HG03520 (cell line): ENCODE measurements at regions not wholly inside any gene's neighbourhood (a gene's known extent, or its start where the extent isn't known, plus 50 kb on each side); places are given as distances from the start of the nearest gene placed in this dataset.
A peak's percentile ranks its signal among the peaks of the same experiment; 100 is the strongest.

Source experiments
- ATAC-seq: cut with Tn5 transposase; IDR thresholded peaks from one replicate; pipeline ENCODE4 v1.9.1; 2021; ENCODE audit warnings: mild to moderate bottlenecking, moderate library complexity; ENCODE audit not compliant: unreplicated experiment

DNA sequence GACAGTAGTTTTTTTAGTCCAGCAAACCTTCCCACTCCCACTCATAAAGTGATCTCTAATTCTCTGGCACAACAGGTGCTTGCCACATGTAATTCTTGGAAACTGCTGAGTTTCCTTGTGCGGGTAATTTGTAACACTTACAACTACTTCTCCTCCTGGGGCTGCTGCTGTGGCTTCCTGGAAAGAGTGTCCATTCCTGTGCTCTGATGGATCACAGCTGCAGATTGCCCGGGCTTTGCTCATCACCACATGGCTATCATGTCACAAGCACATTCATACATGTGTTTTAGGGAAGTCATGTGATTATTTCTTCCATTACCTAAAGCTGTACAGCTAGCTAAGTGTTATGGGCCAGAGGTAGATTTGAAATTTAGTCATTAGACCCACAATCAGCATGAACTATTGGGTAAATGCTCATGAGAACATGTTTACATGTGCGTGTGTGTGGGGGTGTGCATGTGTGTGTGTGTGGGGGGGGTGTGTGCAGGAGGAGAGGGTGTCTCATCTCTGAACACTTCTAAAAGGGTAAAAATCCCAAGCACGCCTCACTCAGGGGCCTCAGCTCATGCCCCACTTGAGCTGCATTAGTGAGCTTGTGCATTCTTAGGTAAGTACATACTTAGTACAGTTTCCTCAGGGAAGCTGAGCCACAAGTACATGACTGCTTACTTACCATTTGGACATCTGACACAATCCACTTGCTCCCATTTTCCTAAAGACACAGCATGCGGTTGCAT, 118.1 kb upstream of the CCDC112 start:
- ATAC-seq, result peak; percentile 38

DNA sequence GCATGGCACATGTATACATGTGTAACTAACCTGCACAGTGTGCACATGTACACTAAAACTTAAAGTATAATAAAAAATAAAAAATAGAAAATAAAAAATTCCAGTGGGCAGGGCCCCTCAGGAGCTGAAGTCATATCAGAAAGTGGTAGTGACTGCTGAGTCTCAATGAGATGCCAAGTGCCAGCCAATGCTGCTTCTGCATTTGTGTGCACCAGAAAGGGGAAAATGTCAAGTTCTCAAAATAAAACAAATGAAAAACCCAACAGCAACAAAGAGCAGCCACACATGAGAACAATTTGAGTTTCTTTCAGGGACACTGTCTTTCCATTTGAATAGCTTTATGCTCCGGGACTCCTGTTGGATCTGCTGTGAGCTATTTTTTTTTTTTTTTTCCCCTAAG, 117.2 kb upstream of the CCDC112 start:
- no peak for ATAC-seq

DNA sequence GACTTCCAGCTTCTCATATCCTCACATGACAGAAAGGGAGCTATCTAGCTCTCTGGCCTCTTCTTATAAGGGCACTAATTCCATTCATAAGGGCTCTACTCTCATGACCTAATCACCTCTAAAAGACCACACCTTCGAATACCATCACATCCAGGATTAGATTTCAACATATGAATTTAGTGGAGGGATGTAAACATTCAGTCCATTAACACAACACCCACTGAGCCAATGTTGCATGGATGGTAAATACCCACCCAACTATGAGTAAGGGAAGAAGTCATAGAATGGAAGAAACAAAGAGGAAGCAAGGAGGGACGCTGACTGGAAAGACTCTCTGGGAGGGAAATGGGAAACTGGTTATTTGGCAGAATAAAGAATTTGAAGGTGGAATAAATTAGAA, 112.6 kb upstream of the CCDC112 start:
- ATAC-seq, result no peak

- no peak for ATAC-seq
Observed at GRCh38 chr5:115402822-115403577, 106.5 kb upstream of the CCDC112 start.

DNA sequence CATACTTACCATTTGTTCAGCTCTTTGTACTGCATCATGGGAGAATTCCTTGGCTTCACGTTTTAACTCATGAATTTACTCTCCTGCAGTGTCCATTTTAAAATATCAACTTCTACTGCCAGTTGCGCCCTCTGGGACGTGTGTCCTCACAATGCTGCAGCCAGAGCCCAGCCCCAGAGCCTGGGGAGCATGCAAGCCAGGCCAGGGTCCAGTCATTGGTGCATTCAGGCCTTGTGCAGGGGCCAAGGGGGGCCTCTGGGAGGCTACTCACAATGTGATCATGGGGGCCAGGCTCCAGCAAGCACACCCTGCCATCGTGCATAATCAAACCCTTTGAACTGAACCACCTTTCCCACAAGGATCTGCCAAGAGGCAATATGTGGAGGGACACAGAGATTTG, 105.6 kb upstream of the CCDC112 start:
- no peak for ATAC-seq

- no peak for ATAC-seq
Observed at GRCh38 chr5:115398719-115399118, 102.3 kb upstream of the CCDC112 start.

GRCh38 chr5:115396688-115397087, 100.2 kb upstream of the CCDC112 start:
- ATAC-seq, result no peak

DNA sequence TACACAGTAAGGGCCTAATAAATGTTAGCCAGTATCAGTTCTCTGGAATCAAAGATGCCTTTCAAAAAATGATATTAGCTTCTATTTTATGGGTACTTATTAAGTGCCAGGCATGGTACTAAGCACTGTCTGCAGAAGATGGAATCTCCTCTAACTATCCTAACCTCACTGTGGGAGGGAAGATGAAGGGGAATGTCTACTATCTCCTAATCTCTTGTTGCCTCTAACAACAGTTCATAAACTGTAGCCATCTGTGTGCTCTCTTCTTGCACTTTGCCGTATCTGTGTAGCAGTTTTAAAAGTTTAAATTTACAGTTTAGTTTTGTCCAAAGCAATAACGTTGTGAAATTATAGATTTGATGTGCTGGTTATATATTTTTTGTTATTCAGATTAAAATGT, 99.6 kb upstream of the CCDC112 start:
- no peak for ATAC-seq

GRCh38 chr5:115394531-115394930, 98.1 kb upstream of the CCDC112 start:
- ATAC-seq, result no peak

- ATAC-seq, result no peak
Observed at GRCh38 chr5:115393239-115393638, 96.8 kb upstream of the CCDC112 start.

- ATAC-seq, result no peak
Observed at GRCh38 chr5:115392611-115393010, 96.2 kb upstream of the CCDC112 start.

DNA sequence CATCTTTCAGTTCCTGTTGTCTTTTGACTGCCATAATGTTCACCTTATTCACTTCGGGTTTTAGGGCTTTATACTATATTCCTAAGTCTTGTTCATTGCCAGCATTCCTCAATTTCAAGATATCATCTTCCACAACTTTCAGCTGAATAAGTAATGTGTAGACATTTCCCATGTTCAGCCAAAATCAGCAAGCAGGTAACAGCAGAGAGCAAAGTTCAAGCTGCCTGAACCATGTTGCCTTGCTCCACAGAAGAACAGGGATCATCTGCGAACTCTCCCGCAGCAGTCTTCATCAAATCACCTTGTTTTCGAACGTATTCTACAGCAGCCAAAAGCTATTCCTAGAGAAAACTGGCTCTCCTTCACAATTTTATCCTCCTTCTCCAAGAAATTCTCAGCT, 95.3 kb upstream of the CCDC112 start:
- ATAC-seq, result no peak

DNA sequence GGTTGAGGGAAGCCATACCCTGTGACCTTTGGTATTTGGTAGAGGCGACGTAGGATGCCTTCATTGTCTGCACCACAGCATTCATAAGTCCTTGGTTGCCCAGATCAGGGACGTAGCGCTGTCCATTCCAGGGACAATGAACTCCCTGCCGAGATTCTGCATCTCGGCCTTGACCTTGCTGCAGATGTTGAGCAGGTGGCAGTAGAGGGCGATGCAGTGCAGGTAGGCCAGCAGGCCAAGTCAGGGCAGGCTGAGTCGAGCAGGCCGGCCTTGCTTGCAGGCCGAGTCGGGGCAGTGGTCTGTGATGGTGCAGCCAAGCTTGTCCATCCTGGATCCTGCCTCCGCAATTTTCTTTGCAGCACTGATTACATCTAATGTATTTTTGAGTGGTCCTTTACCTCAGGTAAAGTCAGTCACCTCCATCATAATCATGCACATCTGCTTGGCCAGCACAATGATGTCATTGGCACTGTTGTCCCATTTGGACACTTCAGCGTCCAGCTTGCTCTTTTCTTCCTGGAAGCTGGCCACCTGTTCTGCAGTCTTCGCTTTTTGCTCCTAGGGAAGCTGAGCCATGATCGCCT, 93.4 kb upstream of the CCDC112 start:
- ATAC-seq, result no peak

DNA sequence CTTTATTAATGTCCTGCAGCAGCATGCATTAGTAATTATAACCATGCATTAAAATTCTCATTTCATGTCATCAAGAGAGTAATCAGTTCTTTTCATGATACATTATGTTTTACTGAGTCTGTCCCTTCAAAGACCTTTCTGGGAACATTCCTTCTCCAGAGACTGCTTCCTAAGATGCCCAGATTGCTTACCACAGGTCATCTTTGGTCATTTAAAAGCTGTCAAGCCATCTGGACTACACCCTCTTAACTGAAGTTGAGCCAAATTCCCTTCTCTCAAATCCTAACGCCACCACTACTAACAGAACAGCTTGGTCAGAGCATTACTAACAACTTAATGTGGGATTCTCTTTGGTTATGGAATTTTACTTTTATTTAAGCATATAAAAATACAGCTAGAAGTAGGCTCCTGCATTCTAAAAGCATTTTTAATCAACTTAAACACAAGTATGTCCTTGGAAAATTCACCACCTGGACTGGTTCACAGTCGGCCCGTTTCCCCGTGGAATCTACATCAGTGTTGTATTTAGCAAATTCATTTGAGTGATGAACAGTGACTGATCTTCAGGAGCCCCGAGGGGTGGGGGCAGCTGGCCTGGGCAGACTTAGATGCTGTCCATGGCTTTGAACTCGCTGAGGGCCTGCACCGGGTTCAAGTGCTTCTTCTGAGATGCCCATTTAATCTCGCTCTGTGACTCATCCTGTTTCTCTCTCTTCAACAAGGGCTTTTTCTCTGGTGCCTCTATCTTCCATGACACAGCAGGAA, 92.8 kb upstream of the CCDC112 start:
- ATAC-seq, result no peak

GRCh38 chr5:115388240-115388639, 91.8 kb upstream of the CCDC112 start:
- ATAC-seq, result no peak

DNA sequence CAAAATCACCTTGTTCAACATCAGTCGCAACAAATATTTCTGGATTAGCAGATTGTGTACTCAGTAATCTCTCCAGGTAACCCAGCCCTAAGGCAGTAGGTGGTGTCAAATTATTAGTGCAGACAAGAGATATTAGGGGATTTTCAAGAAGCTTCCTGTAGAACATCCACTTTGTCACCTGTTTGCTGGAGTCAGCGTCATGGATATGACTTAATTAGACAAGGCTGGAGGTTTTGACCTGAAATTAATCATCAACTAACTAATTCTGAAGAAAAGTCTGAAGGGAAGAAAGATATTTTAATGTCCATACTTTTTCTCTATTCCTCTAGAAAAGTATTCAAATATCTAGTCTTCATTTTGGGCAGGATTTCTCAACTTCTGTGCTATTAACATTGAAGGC, 91.4 kb upstream of the CCDC112 start:
- ATAC-seq, result no peak

GRCh38 chr5:115386657-115387056, 90.2 kb upstream of the CCDC112 start:
- no peak for ATAC-seq

GRCh38 chr5:115384587-115385375, 88.3 kb upstream of the CCDC112 start:
- no peak for ATAC-seq

DNA sequence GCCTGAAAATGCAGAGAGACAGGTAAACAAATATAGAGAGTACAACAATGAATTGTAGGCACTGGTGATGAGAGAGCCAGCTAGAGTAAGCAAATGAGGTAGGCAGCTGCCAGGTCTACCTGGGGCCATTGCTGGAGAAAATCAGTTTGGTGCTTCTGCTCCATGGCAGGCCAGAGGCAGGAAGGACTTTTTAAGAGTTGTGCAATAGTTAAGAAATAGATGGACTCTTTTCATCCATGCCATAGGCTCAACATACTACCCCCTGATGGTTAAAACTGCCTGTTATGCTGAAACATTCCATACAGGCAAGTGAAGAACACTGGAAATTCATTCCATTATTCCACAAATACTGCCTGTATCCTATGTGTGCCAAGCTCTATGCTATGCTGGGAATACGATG, 86.5 kb upstream of the CCDC112 start:
- ATAC-seq, result no peak

- no peak for ATAC-seq
Observed at GRCh38 chr5:115381911-115382662, 85.6 kb upstream of the CCDC112 start.
